GM12892 (cell line): ENCODE measurements at regions not wholly inside any gene's neighbourhood (a gene's known extent, or its start where the extent isn't known, plus 50 kb on each side); places are given as distances from the start of the nearest gene placed in this dataset.
"Not testable (repeated sequence)": the region's sequence is repeated elsewhere in the genome, so short reads cannot be mapped to it uniquely, and the experiment has no call there.

ENCODE experiments used
- DNase-seq: peaks from one replicate; pipeline ENCODE4 v3.0.0; 2011; ENCODE audit not compliant: insufficient read length
- FAIRE-seq: peaks from 2 replicates; lab custom pipeline; 2011; peaks lifted over from hg19 to GRCh38; lab: Jason Lieb, UNC
- POLR2A ChIP-seq: IDR thresholded peaks from 2 replicates; pipeline ENCODE4 v1.6.1; 2011; ENCODE audit warnings: low read depth, low read length, control low read depth
- POLR2AphosphoS5 ChIP-seq: IDR thresholded peaks from 2 replicates; pipeline ENCODE4 v1.6.1; 2011; ENCODE audit warnings: low read depth, low read length, control low read depth
- TAF1 ChIP-seq: IDR thresholded peaks from 2 replicates; pipeline ENCODE4 v1.6.1; 2011; ENCODE audit warnings: low read depth, mild to moderate bottlenecking, control low read depth, low read length, borderline replicate concordance

GRCh38 chr2:132280912-132281311 is 119.2 kb upstream of the ANKRD30BL start:
- FAIRE-seq (no peak), DNase-seq (no peak)
- TF ChIP-seq TAF1 (no peak), POLR2A (no peak), POLR2AphosphoS5 (no peak)

GRCh38 chr2:132282104-132282503 is 120.4 kb upstream of the ANKRD30BL start:
- FAIRE-seq, DNase-seq: not testable (repeated sequence)

- TF ChIP-seq POLR2A, result no peak
- TF ChIP-seq POLR2AphosphoS5, result no peak
- no peak for TF ChIP-seq TAF1
- DNase-seq (no peak), FAIRE-seq (no peak)
These were observed 121.2 kb upstream of the ANKRD30BL start for GRCh38 chr2:132282911-132283310.

- not testable (repeated sequence) for DNase-seq, FAIRE-seq
These were observed 124.6 kb upstream of the ANKRD30BL start for GRCh38 chr2:132286289-132286911.

GRCh38 chr2:132287910-132288309 is 126.2 kb upstream of the ANKRD30BL start:
- not testable (repeated sequence) for DNase-seq

GRCh38 chr2:132289138-132289537 is 127.4 kb upstream of the ANKRD30BL start:
- not testable (repeated sequence) for FAIRE-seq, DNase-seq

More at GRCh38 chr2:132287910-132288309, 126.2 kb upstream of the ANKRD30BL start:
- not testable (repeated sequence) for FAIRE-seq

- FAIRE-seq, DNase-seq: not testable (repeated sequence)
These were observed 126.8 kb upstream of the GPR39 start for GRCh38 chr2:132289812-132290211.

- FAIRE-seq, DNase-seq: not testable (repeated sequence)
These were observed 115.8 kb upstream of the GPR39 start for GRCh38 chr2:132300592-132301378.

GRCh38 chr2:132304661-132305380 is 111.8 kb upstream of the GPR39 start:
- not testable (repeated sequence) for DNase-seq, FAIRE-seq

- DNase-seq, FAIRE-seq: not testable (repeated sequence)
These were observed 108.9 kb upstream of the GPR39 start for GRCh38 chr2:132307613-132308198.

- not testable (repeated sequence) for DNase-seq, FAIRE-seq
These were observed 107.4 kb upstream of the GPR39 start for GRCh38 chr2:132309203-132309602.

- not testable (repeated sequence) for FAIRE-seq, DNase-seq
These were observed 101.1 kb upstream of the GPR39 start for GRCh38 chr2:132315546-132315945.

GRCh38 chr2:132317026-132317680 is 99.5 kb upstream of the GPR39 start:
- FAIRE-seq, DNase-seq: not testable (repeated sequence)

- DNase-seq, FAIRE-seq: not testable (repeated sequence)
These were observed 98.1 kb upstream of the GPR39 start for GRCh38 chr2:132318481-132318880.

- not testable (repeated sequence) for DNase-seq, FAIRE-seq
These were observed 92.6 kb upstream of the GPR39 start for GRCh38 chr2:132324005-132324404.

GRCh38 chr2:132332345-132333033 is 84.1 kb upstream of the GPR39 start:
- FAIRE-seq, DNase-seq: not testable (repeated sequence)

GRCh38 chr2:132337135-132337534 is 79.5 kb upstream of the GPR39 start:
- FAIRE-seq, result not testable (repeated sequence)

GRCh38 chr2:132337844-132338243 is 78.8 kb upstream of the GPR39 start:
- not testable (repeated sequence) for FAIRE-seq, DNase-seq

More at GRCh38 chr2:132337135-132337534, 79.5 kb upstream of the GPR39 start:
- DNase-seq, result not testable (repeated sequence)
